ENCODE measurements at regions not wholly inside any gene's neighbourhood (a gene's known extent, or its start where the extent isn't known, plus 50 kb on each side); places are given as distances from the start of the nearest gene placed in this dataset.

- TF ChIP-seq CTCF (IDR thresholded peaks at IDR 0.05) (no peak), POLR2AphosphoS5 (IDR thresholded peaks at IDR 0.05) (no peak)
Observed at GRCh38 chr4:164701665-164702064, 52.3 kb upstream of the SMIM31 start.

All from stomach (tissue), 4 donors.